HepG2 (cell line): ENCODE measurements at regions not wholly inside any gene's neighbourhood (a gene's known extent, or its start where the extent isn't known, plus 50 kb on each side); places are given as distances from the start of the nearest gene placed in this dataset.
A peak's percentile ranks its signal among the peaks of the same experiment; 100 is the strongest.

Source experiments
- CCAR2 ChIP-seq: fragments of 200-400 bp; formaldehyde crosslinking; optimal IDR thresholded peaks from 2 replicates; pipeline ENCODE3; 2018; ENCODE audit warnings: low read depth, mild to moderate bottlenecking, low read length, moderate library complexity
- HDAC6 ChIP-seq: fragments of 200-600 bp; sonication (generic); IDR thresholded peaks from 2 replicates; pipeline ENCODE4 v1.7.0; 2017; ENCODE audit warnings: mild to moderate bottlenecking, antibody characterized with exemption, low read length, low read depth
- HHEX ChIP-seq: IDR thresholded peaks from 2 replicates; pipeline ENCODE4 v1.6.1; 2016; ENCODE audit warnings: control low read depth
- KLF16 ChIP-seq, 2 experiments: sonication (generic) in 1 of 2; formaldehyde crosslinking in 1 of 2; IDR thresholded peaks; 2 replicates each; pipeline versions ENCODE4 v1.6.1 to v1.8.0; 2016 to 2023; ENCODE audit warnings: missing genetic modification reagents in 2 of 2, missing compliant biosample characterization in 1 of 2
- MBD4 ChIP-seq: IDR thresholded peaks from 2 replicates; pipeline ENCODE4 v1.6.1; 2012; ENCODE audit warnings: low read length, inconsistent platforms, borderline replicate concordance
- MTF1 ChIP-seq: sonication (generic); formaldehyde crosslinking; IDR thresholded peaks from 2 replicates; pipeline ENCODE4 v1.5.0; 2020; ENCODE audit warnings: missing genetic modification reagents
- POGZ ChIP-seq: sonication (generic); formaldehyde crosslinking; IDR thresholded peaks from 2 replicates; pipeline ENCODE4 v1.4.0; 2020; ENCODE audit warnings: mild to moderate bottlenecking, missing genetic modification reagents
- TBP ChIP-seq: sonication (generic); formaldehyde crosslinking; IDR thresholded peaks from 2 replicates; pipeline ENCODE4 v1.5.0; 2020; ENCODE audit warnings: missing genetic modification reagents
- TBX2 ChIP-seq: sonication (generic); formaldehyde crosslinking; IDR thresholded peaks from 2 replicates; pipeline ENCODE4 v1.5.0; 2020; ENCODE audit warnings: missing genetic modification reagents, mild to moderate bottlenecking, borderline replicate concordance
- TBX3 ChIP-seq: fragments of 450-650 bp; IDR thresholded peaks from 2 replicates; pipeline ENCODE4 v1.6.1; 2017; ENCODE audit warnings: antibody characterized with exemption, mild to moderate bottlenecking, inconsistent platforms, borderline replicate concordance
- ZFYVE20 ChIP-seq: sonication (generic); formaldehyde crosslinking; IDR thresholded peaks from 2 replicates; pipeline ENCODE4 v1.8.0; 2023; ENCODE audit warnings: low read depth, mild to moderate bottlenecking, moderate library complexity, missing genetic modification reagents, borderline replicate concordance
- ZNF20 ChIP-seq: sonication (generic); formaldehyde crosslinking; IDR thresholded peaks from 2 replicates; pipeline ENCODE4 v1.4.0; 2020; ENCODE audit warnings: mild to moderate bottlenecking, moderate library complexity, missing genetic modification reagents
- TF ChIP-seq, protein P1 (sequence below), 2 experiments: sonication (generic) in 1 of 2; formaldehyde crosslinking in 1 of 2; IDR thresholded peaks; 2 replicates each; pipeline versions ENCODE4 v1.6.1 to v1.9.0; 2014 to 2022; ENCODE audit warnings: antibody characterized with exemption in 1 of 2, borderline replicate concordance in 1 of 2, inconsistent platforms in 1 of 2, low read depth in 1 of 2, missing genetic modification reagents in 1 of 2
- TF ChIP-seq, protein P2 (sequence below): sonication (generic); formaldehyde crosslinking; IDR thresholded peaks from 2 replicates; pipeline ENCODE4 v1.5.0; 2020; ENCODE audit warnings: mild to moderate bottlenecking, missing genetic modification reagents
- TF ChIP-seq, protein P3 (sequence below): sonication (generic); formaldehyde crosslinking; IDR thresholded peaks from 2 replicates; pipeline ENCODE4 v1.5.0; 2020; ENCODE audit warnings: missing genetic modification reagents
- TF ChIP-seq, protein P4 (sequence below): sonication (generic); formaldehyde crosslinking; IDR thresholded peaks from 2 replicates; pipeline ENCODE4 v1.5.1; 2020; ENCODE audit warnings: mild to moderate bottlenecking, missing genetic modification reagents, moderate library complexity

DNA sequence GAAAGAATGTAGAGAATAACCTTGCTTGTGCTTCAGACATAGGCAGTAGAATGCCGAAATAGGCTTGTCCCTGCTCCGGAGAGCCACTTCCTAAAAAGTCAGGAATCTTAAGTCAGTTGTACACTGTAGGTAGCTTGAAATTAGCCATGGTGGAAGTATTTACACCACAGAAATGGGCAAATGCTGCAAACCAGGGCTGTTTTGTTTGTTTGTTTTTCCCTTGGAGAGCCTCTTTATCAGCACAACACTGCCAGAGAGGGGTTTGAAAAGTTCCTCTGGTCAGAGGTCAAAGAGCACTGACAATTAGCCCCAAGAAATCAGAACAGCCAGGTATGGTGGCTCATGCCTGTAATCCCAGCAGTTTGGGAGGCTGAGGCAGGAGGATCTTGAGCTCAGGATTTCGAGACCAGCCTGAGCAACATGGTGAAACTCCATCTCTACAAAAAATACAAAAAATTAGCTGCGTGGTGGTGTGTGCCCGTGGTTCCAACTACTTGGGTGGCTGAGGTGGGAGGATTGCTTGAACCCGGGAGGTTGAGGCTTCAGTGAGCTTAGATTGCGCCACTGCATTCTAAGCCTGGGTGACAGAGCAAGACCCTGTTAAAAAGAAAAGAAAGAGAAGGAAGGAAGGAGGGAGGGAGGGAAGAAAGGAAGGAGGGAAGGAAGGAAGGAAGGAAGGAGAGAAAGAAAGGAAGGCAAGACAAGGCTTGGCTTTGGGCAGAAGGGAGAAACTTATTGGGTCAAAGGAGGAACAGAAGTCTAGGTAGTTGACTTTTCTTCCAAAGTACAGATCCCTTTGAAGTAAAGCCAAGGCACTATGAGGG, 61.0 kb upstream of the ZMYND8 start (continued):
- TF ChIP-seq, protein P1, sequence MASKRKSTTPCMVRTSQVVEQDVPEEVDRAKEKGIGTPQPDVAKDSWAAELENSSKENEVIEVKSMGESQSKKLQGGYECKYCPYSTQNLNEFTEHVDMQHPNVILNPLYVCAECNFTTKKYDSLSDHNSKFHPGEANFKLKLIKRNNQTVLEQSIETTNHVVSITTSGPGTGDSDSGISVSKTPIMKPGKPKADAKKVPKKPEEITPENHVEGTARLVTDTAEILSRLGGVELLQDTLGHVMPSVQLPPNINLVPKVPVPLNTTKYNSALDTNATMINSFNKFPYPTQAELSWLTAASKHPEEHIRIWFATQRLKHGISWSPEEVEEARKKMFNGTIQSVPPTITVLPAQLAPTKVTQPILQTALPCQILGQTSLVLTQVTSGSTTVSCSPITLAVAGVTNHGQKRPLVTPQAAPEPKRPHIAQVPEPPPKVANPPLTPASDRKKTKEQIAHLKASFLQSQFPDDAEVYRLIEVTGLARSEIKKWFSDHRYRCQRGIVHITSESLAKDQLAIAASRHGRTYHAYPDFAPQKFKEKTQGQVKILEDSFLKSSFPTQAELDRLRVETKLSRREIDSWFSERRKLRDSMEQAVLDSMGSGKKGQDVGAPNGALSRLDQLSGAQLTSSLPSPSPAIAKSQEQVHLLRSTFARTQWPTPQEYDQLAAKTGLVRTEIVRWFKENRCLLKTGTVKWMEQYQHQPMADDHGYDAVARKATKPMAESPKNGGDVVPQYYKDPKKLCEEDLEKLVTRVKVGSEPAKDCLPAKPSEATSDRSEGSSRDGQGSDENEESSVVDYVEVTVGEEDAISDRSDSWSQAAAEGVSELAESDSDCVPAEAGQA (IDR thresholded peaks at IDR 0.05; ENCODE audit: low read depth): 0 out of 2 replicates have a peak, but pooled peaks have one; percentile 11
- TF ChIP-seq, protein P1 (CRISPR knock-in tag; IDR thresholded peaks at IDR 0.05; ENCODE audit: borderline replicate concordance): no peak; the same call in 1 of the 2 replicates
- no peak for TF ChIP-seq HDAC6
- peak; percentile 88 for TF ChIP-seq POGZ
- no peak for TF ChIP-seq TBP (CRISPR knock-in tag)
- no peak for TF ChIP-seq ZFYVE20 (CRISPR knock-in tag)
- no peak for TF ChIP-seq CCAR2
- TF ChIP-seq KLF16 (CRISPR knock-in tag; IDR thresholded peaks at IDR 0.05): no peak
- TF ChIP-seq, protein P2, sequence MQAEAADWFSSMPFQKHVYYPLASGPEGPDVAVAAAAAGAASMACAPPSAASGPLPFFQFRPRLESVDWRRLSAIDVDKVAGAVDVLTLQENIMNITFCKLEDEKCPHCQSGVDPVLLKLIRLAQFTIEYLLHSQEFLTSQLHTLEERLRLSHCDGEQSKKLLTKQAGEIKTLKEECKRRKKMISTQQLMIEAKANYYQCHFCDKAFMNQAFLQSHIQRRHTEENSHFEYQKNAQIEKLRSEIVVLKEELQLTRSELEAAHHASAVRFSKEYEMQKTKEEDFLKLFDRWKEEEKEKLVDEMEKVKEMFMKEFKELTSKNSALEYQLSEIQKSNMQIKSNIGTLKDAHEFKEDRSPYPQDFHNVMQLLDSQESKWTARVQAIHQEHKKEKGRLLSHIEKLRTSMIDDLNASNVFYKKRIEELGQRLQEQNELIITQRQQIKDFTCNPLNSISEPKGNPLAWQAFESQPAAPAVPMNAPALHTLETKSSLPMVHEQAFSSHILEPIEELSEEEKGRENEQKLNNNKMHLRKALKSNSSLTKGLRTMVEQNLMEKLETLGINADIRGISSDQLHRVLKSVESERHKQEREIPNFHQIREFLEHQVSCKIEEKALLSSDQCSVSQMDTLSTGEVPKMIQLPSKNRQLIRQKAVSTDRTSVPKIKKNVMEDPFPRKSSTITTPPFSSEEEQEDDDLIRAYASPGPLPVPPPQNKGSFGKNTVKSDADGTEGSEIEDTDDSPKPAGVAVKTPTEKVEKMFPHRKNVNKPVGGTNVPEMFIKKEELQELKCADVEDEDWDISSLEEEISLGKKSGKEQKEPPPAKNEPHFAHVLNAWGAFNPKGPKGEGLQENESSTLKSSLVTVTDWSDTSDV (CRISPR knock-in tag): no peak
- TF ChIP-seq, protein P3, sequence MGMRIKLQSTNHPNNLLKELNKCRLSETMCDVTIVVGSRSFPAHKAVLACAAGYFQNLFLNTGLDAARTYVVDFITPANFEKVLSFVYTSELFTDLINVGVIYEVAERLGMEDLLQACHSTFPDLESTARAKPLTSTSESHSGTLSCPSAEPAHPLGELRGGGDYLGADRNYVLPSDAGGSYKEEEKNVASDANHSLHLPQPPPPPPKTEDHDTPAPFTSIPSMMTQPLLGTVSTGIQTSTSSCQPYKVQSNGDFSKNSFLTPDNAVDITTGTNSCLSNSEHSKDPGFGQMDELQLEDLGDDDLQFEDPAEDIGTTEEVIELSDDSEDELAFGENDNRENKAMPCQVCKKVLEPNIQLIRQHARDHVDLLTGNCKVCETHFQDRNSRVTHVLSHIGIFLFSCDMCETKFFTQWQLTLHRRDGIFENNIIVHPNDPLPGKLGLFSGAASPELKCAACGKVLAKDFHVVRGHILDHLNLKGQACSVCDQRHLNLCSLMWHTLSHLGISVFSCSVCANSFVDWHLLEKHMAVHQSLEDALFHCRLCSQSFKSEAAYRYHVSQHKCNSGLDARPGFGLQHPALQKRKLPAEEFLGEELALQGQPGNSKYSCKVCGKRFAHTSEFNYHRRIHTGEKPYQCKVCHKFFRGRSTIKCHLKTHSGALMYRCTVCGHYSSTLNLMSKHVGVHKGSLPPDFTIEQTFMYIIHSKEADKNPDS: no peak
- no peak for TF ChIP-seq MBD4
- TF ChIP-seq, protein P4, sequence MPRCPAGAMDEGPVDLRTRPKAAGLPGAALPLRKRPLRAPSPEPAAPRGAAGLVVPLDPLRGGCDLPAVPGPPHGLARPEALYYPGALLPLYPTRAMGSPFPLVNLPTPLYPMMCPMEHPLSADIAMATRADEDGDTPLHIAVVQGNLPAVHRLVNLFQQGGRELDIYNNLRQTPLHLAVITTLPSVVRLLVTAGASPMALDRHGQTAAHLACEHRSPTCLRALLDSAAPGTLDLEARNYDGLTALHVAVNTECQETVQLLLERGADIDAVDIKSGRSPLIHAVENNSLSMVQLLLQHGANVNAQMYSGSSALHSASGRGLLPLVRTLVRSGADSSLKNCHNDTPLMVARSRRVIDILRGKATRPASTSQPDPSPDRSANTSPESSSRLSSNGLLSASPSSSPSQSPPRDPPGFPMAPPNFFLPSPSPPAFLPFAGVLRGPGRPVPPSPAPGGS (CRISPR knock-in tag): no peak
- no peak for TF ChIP-seq ZNF20 (CRISPR knock-in tag)
- TF ChIP-seq HHEX (CRISPR knock-in tag): peak; percentile 82
- TF ChIP-seq TBX3: no peak
- TF ChIP-seq MTF1 (CRISPR knock-in tag): no peak
- TF ChIP-seq TBX2 (CRISPR knock-in tag): peak; percentile 46; the same call in 1 of the 2 replicates
